AG04450 (cell line): ENCODE measurements at regions not wholly inside any gene's neighbourhood (a gene's known extent, or its start where the extent isn't known, plus 50 kb on each side); places are given as distances from the start of the nearest gene placed in this dataset.

ENCODE experiments used
- CTCF ChIA-PET: fragments of 300-600, 350-600 bp; formaldehyde crosslinking; extraction: SDS; loops from one replicate; lab custom pipeline; 2022; ENCODE audit warnings: antibody characterized with exemption, inconsistent platforms; lab: Charles Lee
- POLR2A ChIA-PET: fragments of 350-600 bp; formaldehyde crosslinking; extraction: SDS; loops from one replicate; lab custom pipeline; 2021; ENCODE audit warnings: antibody characterized with exemption, inconsistent platforms; lab: Yijun Ruan, JAX
- DNase-seq: peaks from one replicate; pipeline ENCODE4 v3.0.0-alpha.2; 2011; ENCODE audit warnings: low read depth, low spot score
- H3K27ac ChIP-seq: one replicate; pipeline ENCODE4 v1.5.1; 2012; ENCODE audit warnings: low read depth, low read length, control low read depth
- H3K27me3 ChIP-seq: one replicate; pipeline ENCODE4 v1.6.0; 2012; ENCODE audit warnings: low read length; ENCODE audit not compliant: control insufficient read depth, insufficient read depth
- H3K4me3 ChIP-seq: 2 replicates; pipeline ENCODE4 v1.5.1; 2011; ENCODE audit warnings: mild to moderate bottlenecking, low read depth, low read length, control low read depth
- H3K9me3 ChIP-seq: 2 replicates; pipeline ENCODE4 v1.5.1; 2012; ENCODE audit warnings: low read length; ENCODE audit not compliant: control insufficient read depth, insufficient read depth
- TF ChIP-seq, protein P1 (sequence below): IDR thresholded peaks from 2 replicates; pipeline ENCODE4 v1.5.1; 2011; ENCODE audit warnings: low read depth, low read length, control low read depth, inconsistent platforms

DNA sequence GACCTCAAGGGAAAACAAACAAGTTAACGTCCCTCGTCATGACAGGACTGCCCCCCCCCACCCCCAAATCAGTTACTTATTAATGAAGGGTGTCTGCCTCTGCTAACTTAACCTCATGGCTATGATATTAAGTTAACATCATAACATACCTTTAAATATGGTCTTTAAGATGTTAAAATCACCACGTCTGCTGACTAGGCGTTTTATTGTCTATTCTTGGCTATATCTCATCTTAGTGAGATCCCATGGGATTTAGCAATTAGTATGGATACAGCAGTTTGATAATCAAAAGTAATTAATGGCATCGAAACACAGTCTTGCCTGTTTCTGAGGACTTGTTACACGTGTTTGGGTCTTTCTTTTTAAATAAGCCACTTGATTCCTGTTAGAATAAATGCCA lies 186.9 kb downstream of the FOXB1 start:
- Histone ChIP-seq H3K27ac (no peak overlapping the region), H3K9me3 (no peaks in the 10 kb centered on the region), H3K4me3 (no peak overlapping the region), H3K27me3 (peaks cover 4% of the 10 kb centered on the region)
- CTCF ChIA-PET, result interaction anchor here (0.9 to 2.1 kb wide), 2 partner anchors 11 to 500 kb away, joined by 3 to 8 read pairs; no protein-coding TSS in a partner anchor
- TF ChIP-seq, protein P1, sequence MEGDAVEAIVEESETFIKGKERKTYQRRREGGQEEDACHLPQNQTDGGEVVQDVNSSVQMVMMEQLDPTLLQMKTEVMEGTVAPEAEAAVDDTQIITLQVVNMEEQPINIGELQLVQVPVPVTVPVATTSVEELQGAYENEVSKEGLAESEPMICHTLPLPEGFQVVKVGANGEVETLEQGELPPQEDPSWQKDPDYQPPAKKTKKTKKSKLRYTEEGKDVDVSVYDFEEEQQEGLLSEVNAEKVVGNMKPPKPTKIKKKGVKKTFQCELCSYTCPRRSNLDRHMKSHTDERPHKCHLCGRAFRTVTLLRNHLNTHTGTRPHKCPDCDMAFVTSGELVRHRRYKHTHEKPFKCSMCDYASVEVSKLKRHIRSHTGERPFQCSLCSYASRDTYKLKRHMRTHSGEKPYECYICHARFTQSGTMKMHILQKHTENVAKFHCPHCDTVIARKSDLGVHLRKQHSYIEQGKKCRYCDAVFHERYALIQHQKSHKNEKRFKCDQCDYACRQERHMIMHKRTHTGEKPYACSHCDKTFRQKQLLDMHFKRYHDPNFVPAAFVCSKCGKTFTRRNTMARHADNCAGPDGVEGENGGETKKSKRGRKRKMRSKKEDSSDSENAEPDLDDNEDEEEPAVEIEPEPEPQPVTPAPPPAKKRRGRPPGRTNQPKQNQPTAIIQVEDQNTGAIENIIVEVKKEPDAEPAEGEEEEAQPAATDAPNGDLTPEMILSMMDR, result no peak
- POLR2A ChIA-PET, result no interaction called here
- DNase-seq, result no peak

DNA sequence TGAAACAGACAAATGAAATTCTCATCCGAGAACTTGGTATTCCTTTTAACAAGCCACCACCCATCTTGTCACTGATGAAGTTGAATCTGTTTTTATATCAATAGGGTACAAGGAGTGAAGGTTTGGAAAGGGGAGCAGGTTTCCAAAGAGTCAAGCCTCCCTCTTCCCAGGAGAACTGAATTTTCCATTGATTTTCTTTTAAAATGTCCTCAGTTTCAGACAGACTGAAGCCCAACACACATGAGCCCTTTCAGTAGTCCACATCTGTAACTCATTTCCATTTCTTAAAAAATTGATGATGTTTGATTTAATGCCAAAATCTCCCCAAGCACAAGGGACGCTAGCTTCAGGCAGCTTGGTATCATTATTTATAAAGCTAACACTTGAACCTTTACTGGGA lies 187.7 kb downstream of the FOXB1 start:
- CTCF ChIA-PET, result interaction anchor here (1.5 kb wide), 1 partner anchor 12 kb away, joined by 11 read pairs; no protein-coding TSS in a partner anchor

GRCh38 chr15:60195611-60196010 lies 191.5 kb downstream of the FOXB1 start:
- TF ChIP-seq, protein P1, result no peak
- POLR2A ChIA-PET, result no interaction called here
- DNase-seq, result no peak
- CTCF ChIA-PET, result interaction anchor here (1.5 kb wide), 1 partner anchor 15 kb away, joined by 7 read pairs; no protein-coding TSS in a partner anchor
- Histone ChIP-seq H3K27ac (no peak overlapping the region), H3K27me3 (peaks cover 4% of the 10 kb centered on the region), H3K4me3 (no peak overlapping the region), H3K9me3 (no peaks in the 10 kb centered on the region)

More for the DNA sequence above, 187.7 kb downstream of the FOXB1 start:
- POLR2A ChIA-PET, result interaction anchor here (0.6 kb wide), 1 partner anchor 1549 kb away, joined by 3 read pairs; no protein-coding TSS in a partner anchor
- no peak for DNase-seq
- Histone ChIP-seq H3K9me3 (no peaks in the 10 kb centered on the region), H3K27ac (no peak overlapping the region), H3K4me3 (no peak overlapping the region), H3K27me3 (peaks cover 4% of the 10 kb centered on the region)
- TF ChIP-seq, protein P1, result no peak

- no peak overlapping the region for H3K4me3 ChIP-seq
- ChIA-PET CTCF (no interaction called here), POLR2A (no interaction called here)
- no peaks in the 10 kb centered on the region for H3K27me3 ChIP-seq
- TF ChIP-seq, protein P1, result no peak
- no peak for DNase-seq
- no peaks in the 10 kb centered on the region for H3K9me3 ChIP-seq
- H3K27ac ChIP-seq, result no peak overlapping the region
Measured at GRCh38 chr15:60204131-60204885, 193.5 kb downstream of the ANXA2 start.

GRCh38 chr15:60208709-60209108 lies 189.1 kb downstream of the ANXA2 start:
- Histone ChIP-seq H3K9me3 (no peaks in the 10 kb centered on the region), H3K4me3 (no peak overlapping the region), H3K27me3 (no peaks in the 10 kb centered on the region), H3K27ac (no peak overlapping the region)
- POLR2A ChIA-PET, result no interaction called here
- CTCF ChIA-PET, result no interaction called here
- TF ChIP-seq, protein P1, result no peak
- no peak for DNase-seq
